ENCODE measurements at regions not wholly inside any gene's neighbourhood (a gene's known extent, or its start where the extent isn't known, plus 50 kb on each side); places are given as distances from the start of the nearest gene placed in this dataset.

- TF ChIP-seq GATA2 (IDR thresholded peaks at IDR 0.05; ENCODE audit: low read depth, low read length) (no peak), GATA3 (IDR thresholded peaks at IDR 0.05; ENCODE audit: low read depth, low read length) (no peak)
Measured at GRCh38 chr18:1446765-1447164, 542.1 kb downstream of the ADCYAP1 start.
